Pancreas (tissue), 10 donors: ENCODE measurements at regions not wholly inside any gene's neighbourhood (a gene's known extent, or its start where the extent isn't known, plus 50 kb on each side); places are given as distances from the start of the nearest gene placed in this dataset.

ENCODE experiments used
- ATAC-seq, 4 donors: fragments of 200-7000 bp; cut with Tn5 transposase; one replicate each; pipeline versions ENCODE4 v1.8.0 to v1.9.1; 2020; ENCODE audit warnings: mild to moderate bottlenecking in 4 of 4, moderate library complexity in 4 of 4
- DNase-seq, 6 donors: peaks; one replicate each; pipeline ENCODE4 v3.0.0-alpha.2; 2020
- FAIRE-seq: peaks from 2 replicates; lab custom pipeline; 2012; peaks lifted over from hg19 to GRCh38; lab: Jason Lieb, UNC
- H3K27ac ChIP-seq, 4 donors: fragments of 200-600 bp; sonication (generic); 1 replicate in 3 of 4; 2 replicates in 1 of 4; pipeline versions ENCODE4 v1.5.0 to v1.8.0; 2020
- H3K27me3 ChIP-seq, 4 donors: fragments of 200-600 bp; one replicate each; pipeline ENCODE4 v1.8.0; 2021
- H3K36me3 ChIP-seq, 3 donors: fragments of 200-600 bp; sonication (generic) in 1 of 3; one replicate each; pipeline versions ENCODE4 v1.5.0 to v1.8.0; 2020 to 2021
- H3K4me1 ChIP-seq, 3 donors: fragments of 200-600 bp; one replicate each; pipeline ENCODE4 v1.8.0; 2021
- H3K4me3 ChIP-seq, 4 donors: fragments of 200-600 bp; sonication (generic) in 2 of 4; one replicate each; pipeline versions ENCODE4 v1.5.0 to v1.8.0; 2020 to 2021
- H3K9me3 ChIP-seq, 4 donors: fragments of 200-600 bp; one replicate each; pipeline ENCODE4 v1.8.0; 2021
- CTCF ChIP-seq, 4 donors: fragments of 200-600 bp; sonication (generic) in 3 of 4; IDR thresholded peaks; one replicate each; pipeline versions ENCODE4 v1.5.0 to v1.8.0; 2021; ENCODE audit warnings: antibody characterized with exemption in 4 of 4
- WGBS, 2 donors: extraction: QIAGEN DNeasy Blood & Tissue Kit; methylation state at CpG; one replicate each; pipeline ENCODE4 v1.1.7; 2013; 5-methylcytosine and 5-hydroxymethylcytosine counted together
- intact Hi-C, 3 donors: fragments of 100-400 bp; cut with DNase I; formaldehyde crosslinking; loops; one replicate each; pipeline versions ENCODE4 v1.11.1 to v1.14.2; 2022
- donor health status: healthy with polysubstance abuse.
- donor health status: DM: no; HTN: no; CAD: no; lungs with moderate emphysema.
- donor health status: DM: no; HTN: no; CAD: no.
- donor health status: control.
- donor health status: control.
- donor health status: Bipolar disorder and iron deficiency.
- donor health status: DM: yes; HTN: yes; CAD: no.
- donor health status: DM: no; HTN: no; CAD: no.
- donor health status: DM: no; HTN: no; CAD: no.
- donor health status: DM: yes; HTN: yes; CAD: no.

GRCh38 chr4:126466848-126467247, 1152.1 kb downstream of the FAT4 start:
- no peak for ATAC-seq
- no peaks in the 10 kb centered on the region for H3K9me3 ChIP-seq
- H3K27ac ChIP-seq: no peak overlapping the region
- no peak for FAIRE-seq
- no peak overlapping the region for H3K4me3 ChIP-seq
- H3K4me1 ChIP-seq: no peaks in the 10 kb centered on the region
- 64 to 71% methylated on average over 2 of the region's 2 CpGs for WGBS, 2 donors
- intact Hi-C loops: no loop called here
- no peaks in the 10 kb centered on the region for H3K36me3 ChIP-seq
- TF ChIP-seq CTCF (IDR thresholded peaks at IDR 0.05): no peak
- no peaks in the 10 kb centered on the region for H3K27me3 ChIP-seq
- no peak for DNase-seq

GRCh38 chr4:126468144-126468543, 1153.4 kb downstream of the FAT4 start:
- DNase-seq (no peak), FAIRE-seq (no peak), ATAC-seq (no peak)
- no peak overlapping the region for H3K4me3 ChIP-seq
- no peaks in the 10 kb centered on the region for H3K27me3 ChIP-seq
- H3K9me3 ChIP-seq: no peaks in the 10 kb centered on the region
- H3K36me3 ChIP-seq: no peaks in the 10 kb centered on the region
- intact Hi-C loops: no loop called here
- WGBS, 2 donors: 78 to 82% methylated on average over 1 of the region's 1 CpG
- H3K27ac ChIP-seq: no peak overlapping the region
- H3K4me1 ChIP-seq: no peaks in the 10 kb centered on the region
- TF ChIP-seq CTCF (IDR thresholded peaks at IDR 0.05): no peak

GRCh38 chr4:126470862-126471261, 1156.1 kb downstream of the FAT4 start:
- no peaks in the 10 kb centered on the region for H3K36me3 ChIP-seq
- H3K9me3 ChIP-seq: no peaks in the 10 kb centered on the region
- no peaks in the 10 kb centered on the region for H3K4me1 ChIP-seq
- H3K27ac ChIP-seq: no peak overlapping the region
- 51 to 65% methylated on average over 3 of the region's 3 CpGs for WGBS, 2 donors
- intact Hi-C loops: no loop called here
- FAIRE-seq (no peak), ATAC-seq (no peak), DNase-seq (no peak)
- H3K4me3 ChIP-seq: no peak overlapping the region
- H3K27me3 ChIP-seq: no peaks in the 10 kb centered on the region
- TF ChIP-seq CTCF (IDR thresholded peaks at IDR 0.05): no peak

GRCh38 chr4:126475730-126476129, 1157.0 kb upstream of the INTU start:
- H3K4me3 ChIP-seq: no peak overlapping the region
- intact Hi-C loops: no loop called here
- no peak for TF ChIP-seq CTCF (IDR thresholded peaks at IDR 0.05)
- no peaks in the 10 kb centered on the region for H3K4me1 ChIP-seq
- 30 to 47% methylated on average over 2 of the region's 2 CpGs for WGBS, 2 donors
- DNase-seq (no peak), FAIRE-seq (no peak), ATAC-seq (no peak)
- H3K27ac ChIP-seq: no peak overlapping the region
- H3K27me3 ChIP-seq: no peaks in the 10 kb centered on the region
- H3K36me3 ChIP-seq: no peaks in the 10 kb centered on the region
- no peaks in the 10 kb centered on the region for H3K9me3 ChIP-seq

- DNase-seq (no peak), FAIRE-seq (no peak), ATAC-seq (no peak)
- WGBS, 2 donors: 74 to 81% methylated on average over 7 of the region's 7 CpGs
- Histone ChIP-seq H3K27ac (no peak overlapping the region), H3K4me3 (no peak overlapping the region), H3K9me3 (no peaks in the 10 kb centered on the region), H3K4me1 (no peaks in the 10 kb centered on the region), H3K27me3 (no peaks in the 10 kb centered on the region), H3K36me3 (no peaks in the 10 kb centered on the region)
- no peak for TF ChIP-seq CTCF (IDR thresholded peaks at IDR 0.05)
- intact Hi-C loops: no loop called here
These were observed 1153.0 kb upstream of the INTU start for GRCh38 chr4:126479709-126480108.
